ENCODE measurements at regions not wholly inside any gene's neighbourhood (a gene's known extent, or its start where the extent isn't known, plus 50 kb on each side); places are given as distances from the start of the nearest gene placed in this dataset.

GRCh38 chr12:72084880-72085279 is 146.2 kb downstream of the TPH2 start:
- TF ChIP-seq CTCF (IDR thresholded peaks at IDR 0.05; ENCODE audit: low read length) (no peak), EZH2 (IDR thresholded peaks at IDR 0.05; ENCODE audit: borderline replicate concordance, low read length) (no peak)

Measured in OCI-LY1 (cell line).